ENCODE measurements at regions not wholly inside any gene's neighbourhood (a gene's known extent, or its start where the extent isn't known, plus 50 kb on each side); places are given as distances from the start of the nearest gene placed in this dataset.

DNA sequence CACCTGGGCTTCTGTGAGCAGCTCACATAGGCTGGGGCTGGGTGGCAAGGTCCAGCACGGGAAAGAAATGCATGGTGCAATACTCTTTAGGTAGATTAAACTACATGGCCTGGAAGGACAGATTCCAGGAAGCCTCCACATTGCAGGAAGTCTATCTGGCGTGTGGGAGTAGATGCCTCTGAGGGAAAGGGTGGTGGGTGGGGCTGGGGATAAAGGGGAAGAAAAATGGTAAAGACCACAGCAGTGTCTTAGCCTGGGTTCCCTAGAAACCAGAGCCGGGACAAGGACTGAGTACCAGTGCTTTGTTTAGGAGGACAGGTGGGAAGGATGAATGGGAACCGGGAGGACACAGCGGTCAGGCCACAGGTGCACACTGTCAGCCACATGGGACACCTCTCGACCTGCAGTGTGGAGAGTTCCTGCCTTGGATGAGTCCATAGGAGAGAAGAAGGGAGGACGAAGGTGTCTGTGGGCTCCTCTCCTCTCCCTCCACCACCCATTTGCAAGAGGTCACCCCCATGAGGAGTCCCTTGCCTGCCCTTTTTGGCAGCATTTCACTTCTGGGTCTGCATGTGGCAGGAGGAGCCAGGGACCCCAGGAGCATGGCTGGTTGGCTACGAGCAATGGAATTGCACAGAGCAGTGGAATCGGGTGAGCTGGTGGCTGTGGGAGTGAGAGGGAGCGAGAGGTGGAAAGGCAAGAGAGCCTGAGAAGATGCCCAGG is 91.5 kb upstream of the HS6ST1 start:
- Histone ChIP-seq H3K27me3 (ENCODE audit: low read depth) (no peaks in the 10 kb centered on the region), H3K4me1 (no peaks in the 10 kb centered on the region), H3K36me3 (no peaks in the 10 kb centered on the region), H3K4me3 (no peak overlapping the region), H3K27ac (replicated peaks) (no peak overlapping the region), H3K9me3 (replicated peaks) (no peaks in the 10 kb centered on the region)
- intact Hi-C loops (cut with micrococcal nuclease) = no loop called here
- DNase-seq = no peak
- TF ChIP-seq, protein P1, sequence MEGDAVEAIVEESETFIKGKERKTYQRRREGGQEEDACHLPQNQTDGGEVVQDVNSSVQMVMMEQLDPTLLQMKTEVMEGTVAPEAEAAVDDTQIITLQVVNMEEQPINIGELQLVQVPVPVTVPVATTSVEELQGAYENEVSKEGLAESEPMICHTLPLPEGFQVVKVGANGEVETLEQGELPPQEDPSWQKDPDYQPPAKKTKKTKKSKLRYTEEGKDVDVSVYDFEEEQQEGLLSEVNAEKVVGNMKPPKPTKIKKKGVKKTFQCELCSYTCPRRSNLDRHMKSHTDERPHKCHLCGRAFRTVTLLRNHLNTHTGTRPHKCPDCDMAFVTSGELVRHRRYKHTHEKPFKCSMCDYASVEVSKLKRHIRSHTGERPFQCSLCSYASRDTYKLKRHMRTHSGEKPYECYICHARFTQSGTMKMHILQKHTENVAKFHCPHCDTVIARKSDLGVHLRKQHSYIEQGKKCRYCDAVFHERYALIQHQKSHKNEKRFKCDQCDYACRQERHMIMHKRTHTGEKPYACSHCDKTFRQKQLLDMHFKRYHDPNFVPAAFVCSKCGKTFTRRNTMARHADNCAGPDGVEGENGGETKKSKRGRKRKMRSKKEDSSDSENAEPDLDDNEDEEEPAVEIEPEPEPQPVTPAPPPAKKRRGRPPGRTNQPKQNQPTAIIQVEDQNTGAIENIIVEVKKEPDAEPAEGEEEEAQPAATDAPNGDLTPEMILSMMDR (IDR thresholded peaks at IDR 0.05; ENCODE audit: borderline replicate concordance) = no peak

DNA sequence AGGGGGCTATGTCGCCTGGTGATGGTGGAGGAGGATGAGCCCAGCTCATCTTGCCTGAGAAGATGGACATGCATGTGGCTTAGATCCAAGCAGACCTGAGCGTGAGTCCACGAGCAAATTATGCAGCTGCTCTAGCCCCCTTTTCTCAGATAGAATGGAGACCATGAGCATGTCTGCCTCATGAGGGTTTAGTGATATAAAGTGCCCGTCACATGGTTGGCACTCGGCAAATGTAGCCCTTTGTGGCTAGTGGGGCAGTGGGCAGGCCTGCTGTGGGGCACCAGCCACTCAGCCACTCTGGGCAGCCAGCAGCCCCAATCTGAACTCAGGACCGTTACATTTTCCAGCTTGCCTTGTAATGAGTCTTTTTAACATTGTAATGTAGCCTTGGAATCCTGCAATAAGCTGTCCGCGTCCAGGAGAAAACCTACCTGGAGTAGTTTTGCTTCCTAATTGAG is 92.1 kb upstream of the HS6ST1 start:
- Histone ChIP-seq H3K4me3 (no peak overlapping the region), H3K36me3 (no peaks in the 10 kb centered on the region), H3K27ac (replicated peaks) (no peak overlapping the region), H3K4me1 (no peaks in the 10 kb centered on the region), H3K27me3 (ENCODE audit: low read depth) (no peaks in the 10 kb centered on the region), H3K9me3 (replicated peaks) (peaks cover under 1% of the 10 kb centered on the region)
- no peak for DNase-seq
- intact Hi-C loops (cut with micrococcal nuclease) = no loop called here
- TF ChIP-seq, protein P1 (IDR thresholded peaks at IDR 0.05; ENCODE audit: borderline replicate concordance) = no peak

DNA sequence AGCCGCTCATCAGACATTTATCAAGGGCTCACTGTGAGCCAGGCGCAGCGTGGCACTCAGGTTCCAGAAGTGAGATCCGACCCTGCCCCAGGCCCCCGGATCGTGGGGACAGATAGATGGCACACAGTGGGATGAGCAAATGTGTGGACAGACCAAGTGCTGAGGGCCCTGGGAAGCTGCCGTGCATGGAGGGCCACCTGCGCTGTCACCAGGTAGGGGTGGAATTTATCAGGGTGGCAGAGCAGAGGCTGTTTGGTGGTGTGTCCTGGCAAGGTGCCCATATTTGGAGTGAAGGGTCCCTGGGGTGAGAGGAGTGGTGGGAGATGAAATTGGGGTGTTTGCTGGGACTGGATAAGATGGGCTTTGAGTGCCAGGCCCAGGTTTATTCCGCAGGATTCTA is 92.8 kb upstream of the HS6ST1 start:
- intact Hi-C loops (cut with micrococcal nuclease) = no loop called here
- Histone ChIP-seq H3K4me3 (no peak overlapping the region), H3K4me1 (no peaks in the 10 kb centered on the region), H3K27me3 (ENCODE audit: low read depth) (no peaks in the 10 kb centered on the region), H3K9me3 (replicated peaks) (peaks cover 3% of the 10 kb centered on the region), H3K27ac (replicated peaks) (no peak overlapping the region), H3K36me3 (no peaks in the 10 kb centered on the region)
- TF ChIP-seq, protein P1 (IDR thresholded peaks at IDR 0.05; ENCODE audit: borderline replicate concordance) = no peak
- no peak for DNase-seq

DNA sequence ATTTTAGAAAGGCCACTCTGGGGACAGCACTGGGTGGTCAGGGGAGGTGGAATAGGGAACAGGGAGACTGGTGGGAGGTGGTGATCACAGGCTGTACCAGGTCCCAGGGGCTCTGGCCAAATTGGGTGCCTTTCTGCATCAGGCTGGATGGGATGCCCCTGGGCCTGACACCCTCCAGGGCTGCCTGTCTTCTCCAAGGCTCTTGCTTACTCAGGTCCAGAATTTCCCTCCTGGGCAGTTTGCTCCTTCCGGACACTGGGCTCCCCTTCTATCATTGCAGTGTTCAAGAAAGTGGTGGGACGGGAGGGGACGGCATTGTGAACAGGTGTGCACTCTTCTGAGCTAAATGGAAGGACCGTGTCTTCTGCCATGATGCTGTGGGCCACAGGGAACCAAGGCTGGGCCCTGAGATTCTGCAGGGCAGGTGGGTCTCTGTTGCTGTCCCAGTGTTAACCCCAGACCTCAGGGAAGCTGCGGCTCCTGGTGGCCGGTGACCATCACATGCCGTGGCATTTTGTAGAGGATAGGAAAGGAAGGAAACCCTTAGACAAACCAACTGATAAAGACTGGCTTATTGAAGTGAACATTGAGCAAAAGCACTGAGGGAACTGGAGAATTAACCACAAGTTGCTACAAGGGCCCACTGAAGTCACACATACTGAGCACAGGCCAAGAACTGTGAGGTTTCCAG is 93.7 kb upstream of the HS6ST1 start:
- DNase-seq = no peak
- intact Hi-C loops (cut with micrococcal nuclease) = no loop called here
- TF ChIP-seq, protein P1 (IDR thresholded peaks at IDR 0.05; ENCODE audit: borderline replicate concordance) = no peak
- H3K27me3 ChIP-seq (ENCODE audit: low read depth) = no peaks in the 10 kb centered on the region
- H3K4me3 ChIP-seq = no peak overlapping the region
- no peak overlapping the region for H3K27ac ChIP-seq (replicated peaks)
- peaks cover 3% of the 10 kb centered on the region for H3K9me3 ChIP-seq (replicated peaks)
- H3K36me3 ChIP-seq = no peaks in the 10 kb centered on the region
- H3K4me1 ChIP-seq = no peaks in the 10 kb centered on the region

DNA sequence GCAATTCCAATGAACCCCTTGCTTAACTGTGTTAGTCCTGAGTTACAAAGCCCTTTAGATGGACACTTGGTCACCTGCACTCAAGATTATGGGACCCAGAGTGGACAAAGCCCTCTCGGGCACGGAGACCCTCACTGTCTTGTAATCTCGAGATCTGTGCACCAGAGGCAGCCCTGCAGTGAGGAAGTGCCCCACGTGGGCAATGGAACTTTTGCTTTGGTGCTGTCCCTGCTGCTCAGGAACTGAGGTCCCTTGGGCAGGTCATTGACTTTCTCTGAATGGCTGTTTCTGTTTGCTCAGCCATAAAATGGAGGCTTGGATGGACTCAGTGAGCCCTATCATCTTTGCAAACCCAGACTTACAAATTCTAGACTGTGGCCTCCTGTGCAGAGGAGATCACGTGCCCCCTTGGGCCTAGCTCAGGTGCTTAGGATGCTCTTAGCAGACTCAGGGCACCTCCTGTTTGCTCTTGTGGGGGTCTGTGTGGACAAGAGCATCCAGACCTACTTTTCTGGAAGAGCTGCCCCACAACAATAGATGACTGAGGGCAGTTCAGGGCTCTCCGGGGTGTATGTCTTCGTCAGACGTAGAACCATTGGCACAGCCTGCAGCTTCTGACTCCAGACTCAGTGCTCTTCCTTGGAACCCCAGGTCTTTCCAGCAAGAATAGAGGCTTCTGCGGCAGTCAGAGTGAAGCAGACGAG is 94.5 kb upstream of the HS6ST1 start:
- Histone ChIP-seq H3K27ac (replicated peaks) (no peak overlapping the region), H3K9me3 (replicated peaks) (peaks cover 3% of the 10 kb centered on the region), H3K4me3 (no peak overlapping the region), H3K4me1 (no peaks in the 10 kb centered on the region), H3K27me3 (ENCODE audit: low read depth) (no peaks in the 10 kb centered on the region), H3K36me3 (no peaks in the 10 kb centered on the region)
- intact Hi-C loops (cut with micrococcal nuclease) = no loop called here
- no peak for DNase-seq
- TF ChIP-seq, protein P1 (IDR thresholded peaks at IDR 0.05; ENCODE audit: borderline replicate concordance) = no peak

All from left ventricle myocardium inferior (tissue), 1 donor.